ENCODE measurements at regions not wholly inside any gene's neighbourhood (a gene's known extent, or its start where the extent isn't known, plus 50 kb on each side); places are given as distances from the start of the nearest gene placed in this dataset.

DNA sequence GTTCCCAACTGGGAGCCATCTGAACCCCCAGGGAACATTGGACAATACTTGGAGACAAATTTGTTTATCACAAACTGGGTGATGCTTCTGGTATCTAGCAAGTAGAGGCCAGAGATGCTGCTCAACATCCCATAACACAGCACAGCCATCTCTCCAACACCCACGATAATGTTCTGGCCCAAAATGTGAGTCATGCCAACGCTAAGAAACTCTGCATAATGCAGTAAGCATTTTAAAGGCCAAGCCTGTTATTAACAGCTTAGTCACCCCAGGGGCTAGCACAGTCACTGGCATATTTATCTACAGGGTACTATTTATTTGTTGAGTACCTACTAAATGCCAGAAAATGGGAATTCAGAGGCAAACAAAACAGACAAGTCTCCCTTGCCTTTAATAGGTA, 873.1 kb upstream of the TMEM132C start:
- Histone ChIP-seq H3K27me3 (ENCODE audit: insufficient read depth, poor library complexity, severe bottlenecking) (no peaks in the 10 kb centered on the region), H3K9me3 (ENCODE audit: severe bottlenecking) (no peaks in the 10 kb centered on the region), H3K4me3 (ENCODE audit: severe bottlenecking) (no peak overlapping the region), H3K36me3 (ENCODE audit: low read depth) (no peaks in the 10 kb centered on the region), H3K4me1 (ENCODE audit: insufficient read depth, poor library complexity, severe bottlenecking) (peaks cover 25% of the 10 kb centered on the region), H3K27ac (ENCODE audit: poor library complexity, severe bottlenecking) (peak overlapping the region; percentile 8)
- TF ChIP-seq, protein P1, sequence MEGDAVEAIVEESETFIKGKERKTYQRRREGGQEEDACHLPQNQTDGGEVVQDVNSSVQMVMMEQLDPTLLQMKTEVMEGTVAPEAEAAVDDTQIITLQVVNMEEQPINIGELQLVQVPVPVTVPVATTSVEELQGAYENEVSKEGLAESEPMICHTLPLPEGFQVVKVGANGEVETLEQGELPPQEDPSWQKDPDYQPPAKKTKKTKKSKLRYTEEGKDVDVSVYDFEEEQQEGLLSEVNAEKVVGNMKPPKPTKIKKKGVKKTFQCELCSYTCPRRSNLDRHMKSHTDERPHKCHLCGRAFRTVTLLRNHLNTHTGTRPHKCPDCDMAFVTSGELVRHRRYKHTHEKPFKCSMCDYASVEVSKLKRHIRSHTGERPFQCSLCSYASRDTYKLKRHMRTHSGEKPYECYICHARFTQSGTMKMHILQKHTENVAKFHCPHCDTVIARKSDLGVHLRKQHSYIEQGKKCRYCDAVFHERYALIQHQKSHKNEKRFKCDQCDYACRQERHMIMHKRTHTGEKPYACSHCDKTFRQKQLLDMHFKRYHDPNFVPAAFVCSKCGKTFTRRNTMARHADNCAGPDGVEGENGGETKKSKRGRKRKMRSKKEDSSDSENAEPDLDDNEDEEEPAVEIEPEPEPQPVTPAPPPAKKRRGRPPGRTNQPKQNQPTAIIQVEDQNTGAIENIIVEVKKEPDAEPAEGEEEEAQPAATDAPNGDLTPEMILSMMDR (IDR thresholded peaks at IDR 0.05; ENCODE audit: poor library complexity, severe bottlenecking) = no peak
- DNase-seq (ENCODE audit: low spot score) = no peak
- peak; percentile 85 for ATAC-seq (ENCODE audit: low read depth)

DNA sequence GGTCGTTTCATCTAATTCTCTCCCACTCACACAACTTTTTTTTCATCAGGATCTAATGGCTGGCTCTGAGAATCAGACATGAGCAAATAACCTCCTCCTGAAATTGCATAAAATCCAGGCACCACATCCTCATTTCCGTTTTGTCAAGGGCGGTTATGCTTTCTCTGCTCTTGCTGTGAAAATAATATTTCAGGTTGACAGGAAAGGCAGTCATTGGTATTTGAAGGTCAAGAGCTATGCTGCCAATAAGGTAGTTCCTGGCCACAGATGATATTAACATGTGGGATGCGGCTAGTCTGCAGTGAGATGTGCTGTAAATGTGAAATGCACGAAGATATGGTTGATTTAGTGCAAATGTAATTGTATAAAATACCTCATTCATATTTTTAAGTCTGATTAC, 870.2 kb upstream of the TMEM132C start:
- Histone ChIP-seq H3K27me3 (ENCODE audit: insufficient read depth, poor library complexity, severe bottlenecking) (no peaks in the 10 kb centered on the region), H3K4me1 (ENCODE audit: insufficient read depth, poor library complexity, severe bottlenecking) (peaks cover 24% of the 10 kb centered on the region), H3K9me3 (ENCODE audit: severe bottlenecking) (no peaks in the 10 kb centered on the region), H3K4me3 (ENCODE audit: severe bottlenecking) (no peak overlapping the region), H3K27ac (ENCODE audit: poor library complexity, severe bottlenecking) (no peak overlapping the region), H3K36me3 (ENCODE audit: low read depth) (no peaks in the 10 kb centered on the region)
- TF ChIP-seq, protein P1 (IDR thresholded peaks at IDR 0.05; ENCODE audit: poor library complexity, severe bottlenecking) = no peak
- DNase-seq (ENCODE audit: low spot score) (no peak), ATAC-seq (ENCODE audit: low read depth) (no peak)

DNA sequence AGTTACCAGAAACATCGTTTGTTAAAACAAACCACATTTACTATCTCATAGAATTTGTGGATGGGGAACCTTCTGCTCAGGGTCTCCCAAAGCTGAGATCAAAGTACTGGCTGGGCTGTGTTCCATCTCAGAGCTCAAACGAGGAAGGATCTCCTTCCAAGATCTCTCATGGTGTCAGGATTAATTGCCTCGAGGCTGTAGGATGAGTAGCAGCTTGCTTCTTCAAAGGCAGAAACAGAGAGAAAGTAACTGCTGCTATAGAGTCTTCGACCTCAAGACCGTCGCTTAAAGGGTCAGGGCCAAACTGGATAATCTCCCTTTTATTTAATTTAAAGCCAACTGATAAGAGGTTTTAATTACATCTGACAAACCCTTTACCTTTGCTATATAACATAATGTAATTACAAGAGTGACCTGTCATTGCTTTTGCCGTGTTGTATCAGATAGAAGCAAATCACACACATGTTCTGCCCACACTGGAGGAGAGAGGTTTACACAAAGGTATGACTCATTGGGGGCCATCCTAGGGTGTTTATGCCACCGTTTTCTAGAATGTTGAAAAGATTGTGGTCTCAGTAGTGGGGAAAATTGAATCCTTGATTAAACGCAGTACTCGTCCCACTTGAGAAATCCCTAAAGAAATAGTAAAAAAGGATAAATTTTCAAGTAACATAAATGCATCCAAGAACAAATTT, 868.8 kb upstream of the TMEM132C start:
- Histone ChIP-seq H3K4me1 (ENCODE audit: insufficient read depth, poor library complexity, severe bottlenecking) (peaks cover 24% of the 10 kb centered on the region), H3K36me3 (ENCODE audit: low read depth) (no peaks in the 10 kb centered on the region), H3K4me3 (ENCODE audit: severe bottlenecking) (no peak overlapping the region), H3K27me3 (ENCODE audit: insufficient read depth, poor library complexity, severe bottlenecking) (no peaks in the 10 kb centered on the region), H3K27ac (ENCODE audit: poor library complexity, severe bottlenecking) (no peak overlapping the region), H3K9me3 (ENCODE audit: severe bottlenecking) (no peaks in the 10 kb centered on the region)
- ATAC-seq (ENCODE audit: low read depth) = no peak
- no peak for DNase-seq (ENCODE audit: low spot score)
- TF ChIP-seq, protein P1 (IDR thresholded peaks at IDR 0.05; ENCODE audit: poor library complexity, severe bottlenecking) = no peak

DNA sequence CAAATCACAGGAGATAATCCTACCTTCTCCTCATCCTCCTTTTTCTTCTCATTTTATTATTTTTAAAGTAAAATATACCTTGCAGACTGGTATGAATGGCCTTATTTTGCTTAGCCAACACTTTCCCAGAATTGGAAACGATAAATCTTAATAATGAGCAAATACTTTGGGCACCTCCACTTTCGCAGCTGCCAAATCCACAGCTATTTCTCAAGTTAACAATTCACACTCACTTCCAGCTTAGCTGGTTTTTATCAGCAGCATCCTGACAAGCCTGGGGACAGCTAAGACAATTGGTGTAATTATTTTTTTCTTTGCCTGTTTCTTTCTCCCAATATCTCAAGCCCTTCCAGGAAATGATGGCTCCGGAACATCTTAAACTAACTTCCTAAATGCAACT, 867.5 kb upstream of the TMEM132C start:
- DNase-seq (ENCODE audit: low spot score) (no peak), ATAC-seq (ENCODE audit: low read depth) (no peak)
- Histone ChIP-seq H3K36me3 (ENCODE audit: low read depth) (no peaks in the 10 kb centered on the region), H3K27ac (ENCODE audit: poor library complexity, severe bottlenecking) (no peak overlapping the region), H3K27me3 (ENCODE audit: insufficient read depth, poor library complexity, severe bottlenecking) (no peaks in the 10 kb centered on the region), H3K4me3 (ENCODE audit: severe bottlenecking) (no peak overlapping the region), H3K4me1 (ENCODE audit: insufficient read depth, poor library complexity, severe bottlenecking) (peaks cover 14% of the 10 kb centered on the region), H3K9me3 (ENCODE audit: severe bottlenecking) (no peaks in the 10 kb centered on the region)
- TF ChIP-seq, protein P1 (IDR thresholded peaks at IDR 0.05; ENCODE audit: poor library complexity, severe bottlenecking) = no peak

DNA sequence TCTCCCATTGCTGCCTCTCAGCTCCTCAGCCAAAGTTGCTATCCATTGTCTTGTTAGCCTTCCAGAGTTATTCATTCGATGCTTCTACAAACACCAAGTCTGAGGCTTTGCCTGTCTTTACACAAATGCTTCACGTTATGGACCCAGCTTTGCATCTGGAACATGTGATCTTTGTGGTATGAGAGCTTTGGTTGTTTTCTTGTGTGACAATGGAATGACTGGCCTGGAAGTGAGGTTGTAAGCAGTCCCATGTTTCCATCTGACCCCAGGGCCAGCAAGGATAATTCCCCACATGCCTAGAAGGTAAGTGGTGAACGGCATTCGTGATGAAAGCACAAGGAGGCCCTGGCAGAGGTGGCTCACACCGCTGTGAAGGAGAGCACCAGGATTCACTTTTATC, 866.7 kb upstream of the TMEM132C start:
- TF ChIP-seq, protein P1 (IDR thresholded peaks at IDR 0.05; ENCODE audit: poor library complexity, severe bottlenecking) = no peak
- Histone ChIP-seq H3K36me3 (ENCODE audit: low read depth) (no peaks in the 10 kb centered on the region), H3K4me1 (ENCODE audit: insufficient read depth, poor library complexity, severe bottlenecking) (peaks cover 14% of the 10 kb centered on the region), H3K4me3 (ENCODE audit: severe bottlenecking) (no peak overlapping the region), H3K27me3 (ENCODE audit: insufficient read depth, poor library complexity, severe bottlenecking) (no peaks in the 10 kb centered on the region), H3K27ac (ENCODE audit: poor library complexity, severe bottlenecking) (peak overlapping the region; percentile 71), H3K9me3 (ENCODE audit: severe bottlenecking) (no peaks in the 10 kb centered on the region)
- no peak for ATAC-seq (ENCODE audit: low read depth)
- no peak for DNase-seq (ENCODE audit: low spot score)
